ENCODE measurements at regions not wholly inside any gene's neighbourhood (a gene's known extent, or its start where the extent isn't known, plus 50 kb on each side); places are given as distances from the start of the nearest gene placed in this dataset.
A peak's percentile ranks its signal among the peaks of the same experiment; 100 is the strongest.

- H3F3A ChIP-seq (replicated peaks; ENCODE audit: low read depth) = no peaks in the 10 kb centered on the region
- peaks cover 3% of the 10 kb centered on the region; the same call in 1 of the 2 replicates for H3K9me2 ChIP-seq (ENCODE audit: insufficient read depth)
- H3K36me3 ChIP-seq (ENCODE audit: insufficient read depth) = no peaks in the 10 kb centered on the region
- no peaks in the 10 kb centered on the region for H3K4me1 ChIP-seq (ENCODE audit: insufficient read depth)
- Mint-ChIP-seq H3K36me3 (ENCODE audit: low read depth) (no peaks in the 10 kb centered on the region), H3K9me3 (no peaks in the 10 kb centered on the region), H3K4me3 (no peak overlapping the region), H3K4me1 (peaks cover 4% of the 10 kb centered on the region; the same call in 2 of the 3 replicates), H3K27me3 (ENCODE audit: insufficient read depth, low read depth, poor library complexity) (peaks cover 1% of the 10 kb centered on the region), H3K27ac (no peak overlapping the region)
- H3K4me3 ChIP-seq = no peak overlapping the region
- H3K27me3 ChIP-seq (ENCODE audit: insufficient read depth) = no peaks in the 10 kb centered on the region
- H4K20me1 ChIP-seq (replicated peaks; ENCODE audit: insufficient read depth) = no peaks in the 10 kb centered on the region
- DNase-seq (ENCODE audit: low spot score) (no peak), ATAC-seq (no peak)
- H3K79me2 ChIP-seq (replicated peaks; ENCODE audit: insufficient read depth) = no peaks in the 10 kb centered on the region
- TF ChIP-seq JUNB (IDR thresholded peaks at IDR 0.05; ENCODE audit: unreplicated experiment) = no peak
- no peak for TF ChIP-seq CTCF (conservative IDR thresholded peaks at IDR 0.05; ENCODE audit: low read depth in 2 of 2)
- TF ChIP-seq ZNF114 (CRISPR knock-in tag; IDR thresholded peaks at IDR 0.05) = no peak
- H2AFZ ChIP-seq = no peak overlapping the region
- no peak overlapping the region for H3K4me2 ChIP-seq
- no peak overlapping the region for H3K27ac ChIP-seq (ENCODE audit: low read depth)
Observed at GRCh38 chr5:36790847-36791246, 85.7 kb upstream of the NIPBL start.

GRCh38 chr5:36792560-36793180 lies 83.9 kb upstream of the NIPBL start:
- ATAC-seq (peak; percentile 47; the same call in 1 of the 3 replicates), DNase-seq (ENCODE audit: low spot score) (no peak)
- Histone ChIP-seq H3K9me2 (ENCODE audit: insufficient read depth) (peaks cover 7% of the 10 kb centered on the region), H3K27me3 (ENCODE audit: insufficient read depth) (no peaks in the 10 kb centered on the region), H3K4me2 (no peak overlapping the region), H3K27ac (ENCODE audit: low read depth) (no peak overlapping the region), H2AFZ (0 out of 2 replicates have a peak overlapping the region, but pooled peaks have one; percentile 24), H3F3A (replicated peaks; ENCODE audit: low read depth) (no peaks in the 10 kb centered on the region), H3K4me3 (no peak overlapping the region), H3K79me2 (replicated peaks; ENCODE audit: insufficient read depth) (no peaks in the 10 kb centered on the region), H3K4me1 (ENCODE audit: insufficient read depth) (peaks cover 10% of the 10 kb centered on the region), H4K20me1 (replicated peaks; ENCODE audit: insufficient read depth) (no peaks in the 10 kb centered on the region), H3K36me3 (ENCODE audit: insufficient read depth) (no peaks in the 10 kb centered on the region)
- TF ChIP-seq NANOG (IDR thresholded peaks at IDR 0.05; ENCODE audit: borderline replicate concordance) (no peak), JUNB (IDR thresholded peaks at IDR 0.05; ENCODE audit: unreplicated experiment) (no peak)
- peaks cover 10% of the 10 kb centered on the region for H3K4me1 Mint-ChIP-seq
- no peaks in the 10 kb centered on the region for H3K9me3 Mint-ChIP-seq
- no peaks in the 10 kb centered on the region for H3K36me3 Mint-ChIP-seq (ENCODE audit: low read depth)
- H3K27me3 Mint-ChIP-seq (ENCODE audit: insufficient read depth, low read depth, poor library complexity) = peaks cover 1% of the 10 kb centered on the region
- no peak overlapping the region for H3K27ac Mint-ChIP-seq
- no peak overlapping the region for H3K4me3 Mint-ChIP-seq

- H3K4me3 ChIP-seq = no peak overlapping the region
- H3K36me3 ChIP-seq (ENCODE audit: insufficient read depth) = no peaks in the 10 kb centered on the region
- no peaks in the 10 kb centered on the region for H3K27me3 ChIP-seq (ENCODE audit: insufficient read depth)
- H4K20me1 ChIP-seq (replicated peaks; ENCODE audit: insufficient read depth) = no peaks in the 10 kb centered on the region
- no peaks in the 10 kb centered on the region for H3K79me2 ChIP-seq (replicated peaks; ENCODE audit: insufficient read depth)
- H3K4me3 Mint-ChIP-seq = no peak overlapping the region
- H3K4me1 Mint-ChIP-seq = peaks cover 6% of the 10 kb centered on the region
- no peaks in the 10 kb centered on the region for H3K9me3 Mint-ChIP-seq
- no peaks in the 10 kb centered on the region for H3K27me3 Mint-ChIP-seq (ENCODE audit: insufficient read depth, low read depth, poor library complexity)
- H3K4me2 ChIP-seq = no peak overlapping the region
- H3F3A ChIP-seq (replicated peaks; ENCODE audit: low read depth) = no peaks in the 10 kb centered on the region
- DNase-seq (ENCODE audit: low spot score) (no peak), ATAC-seq (no peak)
- H3K27ac Mint-ChIP-seq = no peak overlapping the region
- no peak overlapping the region for H3K27ac ChIP-seq (ENCODE audit: low read depth)
- H3K9me2 ChIP-seq (ENCODE audit: insufficient read depth) = peaks cover 7% of the 10 kb centered on the region
- peaks cover 10% of the 10 kb centered on the region for H3K4me1 ChIP-seq (ENCODE audit: insufficient read depth)
- H3K36me3 Mint-ChIP-seq (ENCODE audit: low read depth) = no peaks in the 10 kb centered on the region
- H2AFZ ChIP-seq = no peak overlapping the region
- TF ChIP-seq EZH2 (IDR thresholded peaks at IDR 0.05; ENCODE audit: low read depth, unreplicated experiment) = no peak
- no peak for TF ChIP-seq ZNF114 (CRISPR knock-in tag; IDR thresholded peaks at IDR 0.05)
- TF ChIP-seq REST (IDR thresholded peaks at IDR 0.05; ENCODE audit: unreplicated experiment) = no peak
- TF ChIP-seq ETS1 (IDR thresholded peaks at IDR 0.05) = no peak
- TF ChIP-seq CTCF (conservative IDR thresholded peaks at IDR 0.05; ENCODE audit: low read depth in 2 of 2) = no peak
- TF ChIP-seq POLR2AphosphoS5 (IDR thresholded peaks at IDR 0.05; ENCODE audit: low read depth) = no peak
Observed at GRCh38 chr5:36795366-36795765, 81.2 kb upstream of the NIPBL start.
